H9 (cell line): ENCODE measurements at regions not wholly inside any gene's neighbourhood (a gene's known extent, or its start where the extent isn't known, plus 50 kb on each side); places are given as distances from the start of the nearest gene placed in this dataset.

Experiments used
- DNase-seq: peaks from one replicate; pipeline ENCODE4 v3.0.0-alpha.2; 2017
- H2AFZ ChIP-seq: one replicate; pipeline ENCODE4 v1.6.1; 2013; ENCODE audit warnings: mild to moderate bottlenecking, low read length, control low read depth, moderate library complexity
- H2AK5ac ChIP-seq: 2 replicates; pipeline ENCODE4 v1.6.1; 2013; ENCODE audit warnings: low read length, control low read depth, mixed read lengths; ENCODE audit not compliant: insufficient read length
- H2BK120ac ChIP-seq: one replicate; pipeline ENCODE4 v1.6.1; 2013; ENCODE audit warnings: low read depth, mild to moderate bottlenecking, low read length, control low read depth, inconsistent platforms; ENCODE audit not compliant: poor library complexity, severe bottlenecking
- H2BK12ac ChIP-seq: 2 replicates; pipeline ENCODE4 v1.6.1; 2013; ENCODE audit warnings: low read length, control low read depth, mixed read lengths, low read depth; ENCODE audit not compliant: insufficient read length
- H2BK15ac ChIP-seq: 2 replicates; pipeline ENCODE4 v1.6.1; 2013; ENCODE audit warnings: low read depth, low read length, control low read depth
- H2BK20ac ChIP-seq: one replicate; pipeline ENCODE4 v1.6.1; 2013; ENCODE audit warnings: low read depth, mild to moderate bottlenecking, low read length, control low read depth, inconsistent platforms; ENCODE audit not compliant: poor library complexity, severe bottlenecking
- H2BK5ac ChIP-seq: 2 replicates; pipeline ENCODE4 v1.6.1; 2013; ENCODE audit warnings: low read length, control low read depth, mixed read lengths; ENCODE audit not compliant: insufficient read length
- H3K14ac ChIP-seq: 2 replicates; pipeline ENCODE4 v1.6.1; 2013; ENCODE audit warnings: low read length, control low read depth; ENCODE audit not compliant: insufficient read depth
- H3K18ac ChIP-seq: 2 replicates; pipeline ENCODE4 v1.6.1; 2013; ENCODE audit warnings: low read depth, mild to moderate bottlenecking, mixed read lengths, low read length, control low read depth; ENCODE audit not compliant: insufficient read length
- H3K23ac ChIP-seq: 2 replicates; pipeline ENCODE4 v1.6.1; 2013; ENCODE audit warnings: low read length, control low read depth, mixed read lengths, low read depth; ENCODE audit not compliant: insufficient read length
- H3K23me2 ChIP-seq: 2 replicates; pipeline ENCODE4 v1.6.1; 2013; ENCODE audit warnings: low read depth, mild to moderate bottlenecking, mixed read lengths, low read length, control low read depth; ENCODE audit not compliant: insufficient read length, poor library complexity, severe bottlenecking
- H3K27ac ChIP-seq: 2 replicates; pipeline ENCODE4 v1.5.1; 2013; ENCODE audit warnings: low read length, control low read depth, mixed read lengths, low read depth; ENCODE audit not compliant: insufficient read length
- H3K27me3 ChIP-seq: 2 replicates; pipeline ENCODE4 v1.6.1; 2013; ENCODE audit warnings: low read length, control low read depth, inconsistent platforms; ENCODE audit not compliant: insufficient read depth
- H3K4ac ChIP-seq: 2 replicates; pipeline ENCODE4 v1.6.1; 2013; ENCODE audit warnings: low read depth, mild to moderate bottlenecking, control low read depth, inconsistent platforms, low read length, moderate library complexity
- H3K4me1 ChIP-seq: 2 replicates; pipeline ENCODE4 v1.6.1; 2013; ENCODE audit warnings: low read length, control low read depth, inconsistent platforms; ENCODE audit not compliant: insufficient read depth
- H3K4me2 ChIP-seq: 2 replicates; pipeline ENCODE4 v1.6.1; 2013; ENCODE audit warnings: low read length, control low read depth, mixed read lengths; ENCODE audit not compliant: insufficient read length, insufficient read depth
- H3K56ac ChIP-seq: 2 replicates; pipeline ENCODE4 v1.6.1; 2013; ENCODE audit warnings: low read depth, mild to moderate bottlenecking, mixed read lengths, low read length, control low read depth; ENCODE audit not compliant: insufficient read length
- H3K79me1 ChIP-seq: 2 replicates; pipeline ENCODE4 v1.6.1; 2013; ENCODE audit warnings: low read depth, mild to moderate bottlenecking, moderate library complexity, low read length, control low read depth, inconsistent platforms; ENCODE audit not compliant: insufficient read depth, poor library complexity, severe bottlenecking
- H3K79me2 ChIP-seq: 2 replicates; pipeline ENCODE4 v1.6.1; 2013; ENCODE audit warnings: low read length, control low read depth, inconsistent platforms; ENCODE audit not compliant: insufficient read depth
- H3K9ac ChIP-seq: 2 replicates; pipeline ENCODE4 v1.6.1; 2013; ENCODE audit warnings: low read length, control low read depth, mixed read lengths; ENCODE audit not compliant: insufficient read length; ENCODE audit errors: extremely low read depth
- H3K9me3 ChIP-seq: one replicate; pipeline ENCODE4 v1.6.1; 2013; ENCODE audit warnings: low read depth, low read length, inconsistent platforms; ENCODE audit not compliant: control insufficient read depth
- H3T11ph ChIP-seq: one replicate; pipeline ENCODE4 v1.6.1; 2013; ENCODE audit warnings: mild to moderate bottlenecking, low read length, control low read depth, inconsistent platforms
- H4K20me1 ChIP-seq: one replicate; pipeline ENCODE4 v1.6.1; 2013; ENCODE audit not compliant: control insufficient read depth, insufficient read length, insufficient read depth
- H4K5ac ChIP-seq: 2 replicates; pipeline ENCODE4 v1.6.1; 2013; ENCODE audit warnings: low read depth, mild to moderate bottlenecking, mixed read lengths, low read length, control low read depth; ENCODE audit not compliant: insufficient read length
- H4K8ac ChIP-seq: replicated peaks from 2 replicates; pipeline ENCODE4 v1.6.1; 2013; ENCODE audit warnings: low read length, control low read depth, mixed read lengths, low read depth; ENCODE audit not compliant: insufficient read length
- H4K91ac ChIP-seq: 2 replicates; pipeline ENCODE4 v1.6.1; 2013; ENCODE audit warnings: low read depth, mild to moderate bottlenecking, moderate library complexity, mixed read lengths, low read length, control low read depth; ENCODE audit not compliant: insufficient read length
- H3K27ac Mint-ChIP-seq, 3 experiments: 2 replicates in 2 of 3; 3 replicates in 1 of 3; pipeline ENCODE4 v1.8.0; 2020 to 2021; ENCODE audit warnings: mixed read lengths in 3 of 3, mild to moderate bottlenecking in 1 of 3, moderate library complexity in 1 of 3
- H3K27me3 Mint-ChIP-seq: 2 replicates; pipeline ENCODE4 v1.8.0; 2021; ENCODE audit warnings: low read depth, mild to moderate bottlenecking, moderate library complexity, mixed read lengths
- H3K36me3 Mint-ChIP-seq, 3 experiments: 2 replicates in 2 of 3; 3 replicates in 1 of 3; pipeline ENCODE4 v1.8.0; 2020 to 2021; ENCODE audit warnings: low read depth in 3 of 3, mixed read lengths in 3 of 3; ENCODE audit not compliant: insufficient read depth in 1 of 3
- H3K4me1 Mint-ChIP-seq, 2 experiments: 2 replicates each; pipeline ENCODE4 v1.8.0; 2020; ENCODE audit warnings: mixed read lengths in 2 of 2
- H3K4me3 Mint-ChIP-seq, 2 experiments: 2 replicates in 1 of 2; 3 replicates in 1 of 2; pipeline ENCODE4 v1.8.0; 2020 to 2021; ENCODE audit warnings: mild to moderate bottlenecking in 2 of 2, mixed read lengths in 2 of 2, moderate library complexity in 1 of 2
- H3K9me3 Mint-ChIP-seq, 2 experiments: 2 replicates in 1 of 2; 3 replicates in 1 of 2; pipeline ENCODE4 v1.8.0; 2020; ENCODE audit warnings: mild to moderate bottlenecking in 2 of 2, mixed read lengths in 2 of 2, moderate library complexity in 1 of 2
- CTCF ChIP-seq: fragments of 200-600 bp; sonication (generic); conservative IDR thresholded peaks from 3 replicates; pipeline ENCODE4 v1.8.0; 2021; ENCODE audit warnings: antibody characterized with exemption, mild to moderate bottlenecking
- WGBS: extraction: QIAGEN DNeasy Blood & Tissue Kit; methylation state at CpG from one replicate; pipeline ENCODE4 v1.1.7; 2013; ENCODE audit warnings: missing lambda C conversion rate, low lambda C conversion rate, mixed read lengths; ENCODE audit not compliant: insufficient read length; ENCODE audit errors: extremely low coverage; 5-methylcytosine and 5-hydroxymethylcytosine counted together

DNA sequence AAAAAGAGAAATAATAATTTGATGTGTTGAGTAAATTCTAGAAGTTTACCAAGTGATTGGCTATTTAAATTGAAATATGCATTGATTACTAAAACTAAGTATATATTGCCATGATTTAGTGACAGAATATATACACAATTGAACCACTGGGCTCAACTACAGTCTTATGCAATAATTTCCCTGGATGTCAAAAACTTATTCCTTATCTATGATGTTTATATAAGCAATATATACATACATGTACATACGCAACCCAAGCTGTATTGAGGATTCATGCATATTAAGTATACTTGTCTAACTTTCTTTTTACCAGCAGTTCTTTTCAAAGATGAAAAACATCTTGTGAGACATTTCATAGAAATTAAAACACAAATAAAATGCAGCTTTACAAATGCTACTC is 165.8 kb downstream of the ZIC4 start:
- Mint-ChIP-seq H3K4me3 (no peak overlapping the region), H3K4me1 (no peaks in the 10 kb centered on the region), H3K27ac (no peak overlapping the region), H3K27me3 (no peaks in the 10 kb centered on the region), H3K9me3 (no peaks in the 10 kb centered on the region), H3K36me3 (no peaks in the 10 kb centered on the region)
- H3K18ac ChIP-seq, result no peak overlapping the region
- H2BK15ac ChIP-seq, result no peak overlapping the region
- no peak for TF ChIP-seq CTCF
- no peak overlapping the region for H2BK12ac ChIP-seq
- no peak overlapping the region for H2BK20ac ChIP-seq
- no peak overlapping the region for H2AK5ac ChIP-seq
- H3K79me1 ChIP-seq, result no peaks in the 10 kb centered on the region
- no peaks in the 10 kb centered on the region for H3K79me2 ChIP-seq
- H3K23ac ChIP-seq, result no peak overlapping the region
- H3K23me2 ChIP-seq, result no peaks in the 10 kb centered on the region
- DNase-seq, result no peak
- no peak overlapping the region for H4K91ac ChIP-seq
- no peak overlapping the region for H3K14ac ChIP-seq
- H3K27me3 ChIP-seq, result no peaks in the 10 kb centered on the region
- no peak overlapping the region for H4K8ac ChIP-seq
- H2BK5ac ChIP-seq, result no peak overlapping the region
- no peak overlapping the region for H3K56ac ChIP-seq
- no CpG with 5 or more reads among the region's 1 CpG for WGBS
- no peak overlapping the region for H2AFZ ChIP-seq
- H3K4ac ChIP-seq, result no peak overlapping the region
- H2BK120ac ChIP-seq, result no peak overlapping the region
- H3K9me3 ChIP-seq, result no peaks in the 10 kb centered on the region
- no peak overlapping the region for H3K27ac ChIP-seq
- H4K5ac ChIP-seq, result no peak overlapping the region
- H4K20me1 ChIP-seq, result no peaks in the 10 kb centered on the region
- no peak overlapping the region for H3K4me2 ChIP-seq
- H3K4me1 ChIP-seq, result no peaks in the 10 kb centered on the region
- no peak overlapping the region for H3T11ph ChIP-seq
- H3K9ac ChIP-seq, result no peak overlapping the region
